GM12878 (cell line): ENCODE measurements at regions not wholly inside any gene's neighbourhood (a gene's known extent, or its start where the extent isn't known, plus 50 kb on each side); places are given as distances from the start of the nearest gene placed in this dataset.

ENCODE experiments used
- ATAC-seq: fragments of 200-7000 bp; cut with Tn5 transposase; 3 replicates; pipeline ENCODE4 v1.9.1; 2020; ENCODE audit warnings: mild to moderate bottlenecking, moderate library complexity
- BruUV-seq: library from RNA; stranded (reverse); fragments of 400-500 nt; replicated peaks from 2 replicates; lab custom pipeline; 2021; lab: Mats Ljungman, UMichigan
- CTCF ChIA-PET: fragments of 300-600 bp; sonication (Branson Sonifier 250); formaldehyde crosslinking; extraction: SDS; loops from one replicate; lab custom pipeline; 2021; ENCODE audit warnings: inconsistent platforms; lab: Yijun Ruan, JAX
- POLR2A ChIA-PET: fragments of 350-600 bp; formaldehyde crosslinking; extraction: SDS; loops from one replicate; lab custom pipeline; 2021; ENCODE audit warnings: inconsistent platforms; lab: Charles Lee
- RAD21 ChIA-PET: fragments of 300-600 bp; sonication (Branson Sonifier 250); formaldehyde crosslinking; loops from one replicate; lab custom pipeline; 2023; ENCODE audit warnings: antibody characterized with exemption; ENCODE audit not compliant: unreplicated experiment; lab: Charles Lee
- SMC1A ChIA-PET: fragments of 300-600 bp; sonication (Branson Sonifier 250); formaldehyde crosslinking; loops from one replicate; lab custom pipeline; 2023; ENCODE audit not compliant: unreplicated experiment, uncharacterized antibody; lab: Charles Lee
- DNase-seq: peaks from one replicate; pipeline ENCODE4 v3.0.0-alpha.2; 2011; ENCODE audit warnings: low read depth, low spot score
- FAIRE-seq: peaks from 3 replicates; lab custom pipeline; 2011; peaks lifted over from hg19 to GRCh38; lab: Jason Lieb, UNC
- H2AFZ ChIP-seq: 2 replicates; pipeline ENCODE4 v1.6.0; 2011; ENCODE audit warnings: low read depth, low read length, control low read depth; ENCODE audit not compliant: control insufficient read depth
- H3K27ac ChIP-seq: 2 replicates; pipeline ENCODE4 v1.5.1; 2011; ENCODE audit warnings: control low read depth; ENCODE audit not compliant: control insufficient read depth, insufficient read depth
- H3K27me3 ChIP-seq, 2 experiments: replicated peaks in 1 of 2; 2 replicates each; pipeline versions ENCODE4 v1.6.0 to v1.6.1; 2011; ENCODE audit warnings: low read length in 1 of 2; ENCODE audit not compliant: control insufficient read depth in 2 of 2, insufficient read depth in 2 of 2
- H3K36me3 ChIP-seq, 2 experiments: 2 replicates each; pipeline ENCODE4 v1.5.1; 2011; ENCODE audit warnings: low read length in 1 of 2; ENCODE audit not compliant: control insufficient read depth in 2 of 2, insufficient read depth in 2 of 2
- H3K4me1 ChIP-seq: 2 replicates; pipeline ENCODE4 v1.6.1; 2011; ENCODE audit warnings: mild to moderate bottlenecking, low read length, moderate library complexity, mixed read lengths; ENCODE audit not compliant: control insufficient read depth, insufficient read depth
- H3K4me2 ChIP-seq: 2 replicates; pipeline ENCODE4 v1.6.0; 2011; ENCODE audit warnings: control low read depth; ENCODE audit not compliant: control insufficient read depth, insufficient read depth
- H3K4me3 ChIP-seq: fragments of 200-600 bp; sonication (generic); 2 replicates; pipeline ENCODE4 v1.5.1; 2016
- H3K79me2 ChIP-seq: 2 replicates; pipeline ENCODE4 v1.6.0; 2011; ENCODE audit warnings: low read length; ENCODE audit not compliant: control insufficient read depth, insufficient read depth
- H3K9ac ChIP-seq: 2 replicates; pipeline ENCODE4 v1.8.0; 2011; ENCODE audit warnings: low read length, control low read depth, mixed read lengths; ENCODE audit not compliant: control insufficient read depth, insufficient read depth
- H3K9me3 ChIP-seq: replicated peaks from 3 replicates; pipeline ENCODE4 v1.5.1; 2011; ENCODE audit warnings: mild to moderate bottlenecking, low read length; ENCODE audit not compliant: control insufficient read depth, insufficient read depth
- H4K20me1 ChIP-seq: 2 replicates; pipeline ENCODE4 v1.6.0; 2011; ENCODE audit not compliant: control insufficient read depth, insufficient read depth
- CHD4 ChIP-seq: fragments of 200-600 bp; sonication (generic); IDR thresholded peaks from 2 replicates; pipeline ENCODE4 v1.6.1; 2016; ENCODE audit warnings: mild to moderate bottlenecking
- EED ChIP-seq: sonication (generic); IDR thresholded peaks from 2 replicates; pipeline ENCODE4 v1.6.1; 2016; ENCODE audit warnings: antibody characterized with exemption, low read depth
- ELK1 ChIP-seq: IDR thresholded peaks from 2 replicates; pipeline ENCODE4 v1.6.1; 2012; ENCODE audit warnings: low read depth, low read length, improper control_type of control experiment
- HDAC2 ChIP-seq: fragments of 200-600 bp; sonication (generic); IDR thresholded peaks from 2 replicates; pipeline ENCODE4 v1.6.1; 2017
- HDGF ChIP-seq: fragments of 450-650 bp; IDR thresholded peaks from 2 replicates; pipeline ENCODE4 v1.6.1; 2016; ENCODE audit warnings: antibody characterized with exemption
- HSF1 ChIP-seq: fragments of 150-350 bp; IDR thresholded peaks from 2 replicates; pipeline ENCODE4 v1.6.1; 2014; ENCODE audit warnings: mild to moderate bottlenecking, low read depth, low read length
- KDM1A ChIP-seq: fragments of 200-600 bp; sonication (generic); IDR thresholded peaks from 2 replicates; pipeline ENCODE4 v1.6.1; 2016; ENCODE audit warnings: borderline replicate concordance
- NR2C1 ChIP-seq: fragments of 450-650 bp; IDR thresholded peaks from 2 replicates; pipeline ENCODE4 v1.6.1; 2017; ENCODE audit warnings: antibody characterized with exemption, mild to moderate bottlenecking, moderate library complexity
- RAD51 ChIP-seq: fragments of 450-650 bp; IDR thresholded peaks from 2 replicates; pipeline ENCODE4 v1.6.1; 2016; ENCODE audit warnings: moderate library complexity, mild to moderate bottlenecking, inconsistent platforms
- RFX5 ChIP-seq: IDR thresholded peaks from 2 replicates; pipeline ENCODE4 v1.6.1; 2011; ENCODE audit warnings: low read depth, low read length, improper control_type of control experiment
- SMAD5 ChIP-seq: IDR thresholded peaks from 2 replicates; pipeline ENCODE4 v1.6.1; 2016; ENCODE audit warnings: antibody characterized with exemption, low read depth
- SRF ChIP-seq, 2 experiments: IDR thresholded peaks; 2 replicates each; pipeline ENCODE4 v1.6.1; 2011; ENCODE audit warnings: low read depth in 2 of 2, low read length in 2 of 2, mild to moderate bottlenecking in 1 of 2, moderate library complexity in 1 of 2
- ZBTB40 ChIP-seq: fragments of 450-650 bp; IDR thresholded peaks from 2 replicates; pipeline ENCODE4 v1.6.1; 2016; ENCODE audit warnings: mild to moderate bottlenecking, moderate library complexity, borderline replicate concordance
- WGBS: methylation state at CpG from one replicate; pipeline ENCODE4 v1.1.6; 2016; ENCODE audit warnings: low lambda C conversion rate; ENCODE audit not compliant: insufficient replicate concordance, insufficient coverage; ENCODE audit errors: missing lambda C conversion rate; 5-methylcytosine and 5-hydroxymethylcytosine counted together
- in situ Hi-C: fragments of 300-500 bp; cut with MboI; formaldehyde crosslinking; loops from 9 replicates; pipeline ENCODE4 v1.14.3; 2018; ENCODE audit warnings: mixed read lengths
- intact Hi-C: fragments of 100-400 bp; cut with micrococcal nuclease; formaldehyde crosslinking; loops from one replicate; pipeline ENCODE4 v1.14.2; 2022; ENCODE audit not compliant: unreplicated experiment

- no peaks in the 10 kb centered on the region for H3K27me3 ChIP-seq
- ChIA-PET POLR2A (no interaction called here), SMC1A (no interaction called here), CTCF (no interaction called here), RAD21 (no interaction called here)
- no peak for FAIRE-seq
- H3K4me2 ChIP-seq: no peak overlapping the region
- no peaks in the 10 kb centered on the region for H3K9me3 ChIP-seq
- in situ Hi-C loops: no loop called here
- ATAC-seq: no peak
- H3K27ac ChIP-seq: no peak overlapping the region
- DNase-seq: no peak
- no peaks in the 10 kb centered on the region for H3K79me2 ChIP-seq
- BruUV-seq: no TSS peak
- no peaks in the 10 kb centered on the region for H3K4me1 ChIP-seq
- intact Hi-C loops: no loop called here
- no peaks in the 10 kb centered on the region for H4K20me1 ChIP-seq
- H2AFZ ChIP-seq: no peak overlapping the region
- no peak overlapping the region for H3K4me3 ChIP-seq
- no peak overlapping the region for H3K9ac ChIP-seq
- H3K36me3 ChIP-seq: no peaks in the 10 kb centered on the region
- no peak for TF ChIP-seq HDAC2
- TF ChIP-seq EED: no peak
- TF ChIP-seq SMAD5: no peak
- no peak for TF ChIP-seq ZBTB40
- TF ChIP-seq KDM1A: no peak
- no peak for TF ChIP-seq RAD51
- TF ChIP-seq RFX5: no peak
- TF ChIP-seq NR2C1: no peak
- TF ChIP-seq SRF (IDR thresholded peaks at IDR 0.05; ENCODE audit: low read depth in 2 of 2, low read length in 2 of 2): no peak
- TF ChIP-seq HDGF: no peak
- no peak for TF ChIP-seq HSF1
- TF ChIP-seq CHD4: no peak
- no peak for TF ChIP-seq ELK1
- 41% methylated on average over 2 of the region's 2 CpGs for WGBS
Measured at GRCh38 chr7:85644272-85644671, 457.4 kb upstream of the SEMA3D start.
